ENCODE measurements at regions not wholly inside any gene's neighbourhood (a gene's known extent, or its start where the extent isn't known, plus 50 kb on each side); places are given as distances from the start of the nearest gene placed in this dataset.

DNA sequence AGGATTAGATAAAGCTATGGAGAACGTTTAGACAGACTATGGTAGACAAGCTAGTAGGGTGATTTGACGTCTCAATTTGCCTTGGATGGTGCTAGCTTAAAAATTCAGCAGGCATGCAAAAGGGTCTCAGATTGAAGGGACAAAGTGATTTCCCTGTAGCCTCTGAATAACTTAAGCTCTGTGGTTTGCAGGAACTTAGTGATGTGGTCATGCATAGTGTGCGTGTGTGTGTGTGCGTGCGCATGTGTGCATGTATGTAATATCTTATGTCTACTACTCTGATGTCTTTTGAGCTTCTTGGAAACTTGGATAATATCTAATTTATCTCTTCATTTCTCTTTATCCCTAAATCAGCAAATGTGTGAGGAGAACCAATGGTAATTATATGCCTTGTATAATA lies 183.6 kb upstream of the TNC start:
- intact Hi-C loops (cut with micrococcal nuclease) = no loop called here
- no peak for DNase-seq
- H3K4me3 ChIP-seq (ENCODE audit: low read length) = no peak overlapping the region

DNA sequence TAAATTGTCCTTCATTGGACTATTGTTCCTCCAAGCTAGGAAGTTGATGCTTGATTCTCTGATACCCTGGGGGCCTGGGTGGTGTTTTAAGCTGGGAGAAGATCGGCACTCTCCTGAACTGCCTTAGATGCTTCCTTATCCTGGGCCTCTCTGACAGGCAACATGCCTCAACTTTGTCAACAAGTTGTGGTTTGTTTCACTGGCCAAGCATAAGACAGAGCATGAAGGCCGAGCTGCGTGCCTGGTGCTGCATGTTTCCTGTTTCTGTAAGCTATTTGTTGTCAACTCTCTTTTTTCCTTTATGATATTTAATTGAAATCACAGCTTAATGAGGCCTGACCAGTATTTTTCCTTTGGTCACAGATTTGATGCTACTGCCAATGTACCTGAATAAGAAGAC lies 187.6 kb upstream of the TNC start:
- WGBS (ENCODE audit: insufficient coverage) = 56% methylated on average over 2 of the region's 3 CpGs
- H3K9me3 ChIP-seq (ENCODE audit: control insufficient read depth, insufficient read depth, low read length) = no peaks in the 10 kb centered on the region
- no peak overlapping the region for H3K27ac ChIP-seq (ENCODE audit: low read length)
- DNase-seq (no peak), ATAC-seq (no peak)
- no peaks in the 10 kb centered on the region for H3K27me3 Mint-ChIP-seq (ENCODE audit: low read depth in 2 of 2)
- H3K4me3 Mint-ChIP-seq = no peak overlapping the region
- H3K27me3 ChIP-seq (ENCODE audit: control insufficient read depth, insufficient read depth, low read length) = no peaks in the 10 kb centered on the region
- no peaks in the 10 kb centered on the region for H3K4me1 Mint-ChIP-seq
- intact Hi-C loops (cut with micrococcal nuclease) = no loop called here
- H3K4me3 ChIP-seq (ENCODE audit: low read length) = no peak overlapping the region
- no peaks in the 10 kb centered on the region for H3K36me3 Mint-ChIP-seq
- TF ChIP-seq, protein P1, sequence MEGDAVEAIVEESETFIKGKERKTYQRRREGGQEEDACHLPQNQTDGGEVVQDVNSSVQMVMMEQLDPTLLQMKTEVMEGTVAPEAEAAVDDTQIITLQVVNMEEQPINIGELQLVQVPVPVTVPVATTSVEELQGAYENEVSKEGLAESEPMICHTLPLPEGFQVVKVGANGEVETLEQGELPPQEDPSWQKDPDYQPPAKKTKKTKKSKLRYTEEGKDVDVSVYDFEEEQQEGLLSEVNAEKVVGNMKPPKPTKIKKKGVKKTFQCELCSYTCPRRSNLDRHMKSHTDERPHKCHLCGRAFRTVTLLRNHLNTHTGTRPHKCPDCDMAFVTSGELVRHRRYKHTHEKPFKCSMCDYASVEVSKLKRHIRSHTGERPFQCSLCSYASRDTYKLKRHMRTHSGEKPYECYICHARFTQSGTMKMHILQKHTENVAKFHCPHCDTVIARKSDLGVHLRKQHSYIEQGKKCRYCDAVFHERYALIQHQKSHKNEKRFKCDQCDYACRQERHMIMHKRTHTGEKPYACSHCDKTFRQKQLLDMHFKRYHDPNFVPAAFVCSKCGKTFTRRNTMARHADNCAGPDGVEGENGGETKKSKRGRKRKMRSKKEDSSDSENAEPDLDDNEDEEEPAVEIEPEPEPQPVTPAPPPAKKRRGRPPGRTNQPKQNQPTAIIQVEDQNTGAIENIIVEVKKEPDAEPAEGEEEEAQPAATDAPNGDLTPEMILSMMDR (IDR thresholded peaks at IDR 0.05) = no peak
- no peaks in the 10 kb centered on the region for H3K4me1 ChIP-seq (ENCODE audit: control insufficient read depth, insufficient read depth, low read length)
- no peaks in the 10 kb centered on the region for H3K36me3 ChIP-seq (ENCODE audit: control insufficient read depth, insufficient read depth, low read length)
- no peak overlapping the region for H3K27ac Mint-ChIP-seq
- peaks cover 1 to 2% of the 10 kb centered on the region in 2 donors for H3K9me3 Mint-ChIP-seq

More for the DNA sequence above, 183.6 kb upstream of the TNC start:
- Mint-ChIP-seq H3K4me1 (no peaks in the 10 kb centered on the region), H3K27ac (no peak overlapping the region), H3K4me3 (no peak overlapping the region), H3K36me3 (no peaks in the 10 kb centered on the region), H3K27me3 (ENCODE audit: low read depth in 2 of 2) (peaks cover 0 to 5% of the 10 kb centered on the region in 2 donors), H3K9me3 (peaks cover 0 to 2% of the 10 kb centered on the region in 2 donors)
- Histone ChIP-seq H3K9me3 (ENCODE audit: control insufficient read depth, insufficient read depth, low read length) (no peaks in the 10 kb centered on the region), H3K27me3 (ENCODE audit: control insufficient read depth, insufficient read depth, low read length) (no peaks in the 10 kb centered on the region), H3K27ac (ENCODE audit: low read length) (no peak overlapping the region), H3K4me1 (ENCODE audit: control insufficient read depth, insufficient read depth, low read length) (no peaks in the 10 kb centered on the region), H3K36me3 (ENCODE audit: control insufficient read depth, insufficient read depth, low read length) (no peaks in the 10 kb centered on the region)
- WGBS (ENCODE audit: insufficient coverage) = 82% methylated on average over 3 of the region's 5 CpGs
- ATAC-seq = no peak
- TF ChIP-seq, protein P1 (IDR thresholded peaks at IDR 0.05) = no peak

DNA sequence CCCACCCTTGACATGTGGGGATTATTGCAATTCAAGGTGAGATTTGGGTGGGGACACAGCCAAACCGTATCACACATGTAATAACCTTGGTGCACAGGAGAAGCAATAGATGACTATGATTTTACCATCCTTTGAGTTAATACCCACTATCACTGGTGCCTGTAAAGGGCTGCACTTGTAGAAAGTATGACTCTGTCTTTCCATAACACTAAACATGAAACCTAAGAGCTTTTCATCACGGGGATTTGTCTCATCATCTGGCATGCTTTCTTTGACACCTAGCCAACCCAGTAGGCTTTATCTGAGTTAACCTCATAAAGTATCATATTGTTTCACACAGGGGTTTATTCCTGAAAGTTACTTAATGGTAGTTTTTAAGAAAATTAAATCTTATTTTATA lies 188.9 kb upstream of the TNC start:
- no peaks in the 10 kb centered on the region for H3K4me1 ChIP-seq (ENCODE audit: control insufficient read depth, insufficient read depth, low read length)
- peaks cover 2% of the 10 kb centered on the region in 2 donors for H3K9me3 Mint-ChIP-seq
- WGBS (ENCODE audit: insufficient coverage) = 76% methylated on average over 2 of the region's 2 CpGs
- intact Hi-C loops (cut with micrococcal nuclease) = no loop called here
- no peaks in the 10 kb centered on the region for H3K36me3 Mint-ChIP-seq
- no peak overlapping the region for H3K27ac Mint-ChIP-seq
- no peak for DNase-seq
- no peak overlapping the region for H3K4me3 ChIP-seq (ENCODE audit: low read length)
- H3K36me3 ChIP-seq (ENCODE audit: control insufficient read depth, insufficient read depth, low read length) = no peaks in the 10 kb centered on the region
- no peaks in the 10 kb centered on the region for H3K9me3 ChIP-seq (ENCODE audit: control insufficient read depth, insufficient read depth, low read length)
- no peak overlapping the region for H3K4me3 Mint-ChIP-seq
- no peak for ATAC-seq
- no peak overlapping the region for H3K27ac ChIP-seq (ENCODE audit: low read length)
- no peaks in the 10 kb centered on the region for H3K4me1 Mint-ChIP-seq
- H3K27me3 ChIP-seq (ENCODE audit: control insufficient read depth, insufficient read depth, low read length) = no peaks in the 10 kb centered on the region
- TF ChIP-seq, protein P1 (IDR thresholded peaks at IDR 0.05) = no peak
- H3K27me3 Mint-ChIP-seq (ENCODE audit: low read depth in 2 of 2) = no peaks in the 10 kb centered on the region

DNA sequence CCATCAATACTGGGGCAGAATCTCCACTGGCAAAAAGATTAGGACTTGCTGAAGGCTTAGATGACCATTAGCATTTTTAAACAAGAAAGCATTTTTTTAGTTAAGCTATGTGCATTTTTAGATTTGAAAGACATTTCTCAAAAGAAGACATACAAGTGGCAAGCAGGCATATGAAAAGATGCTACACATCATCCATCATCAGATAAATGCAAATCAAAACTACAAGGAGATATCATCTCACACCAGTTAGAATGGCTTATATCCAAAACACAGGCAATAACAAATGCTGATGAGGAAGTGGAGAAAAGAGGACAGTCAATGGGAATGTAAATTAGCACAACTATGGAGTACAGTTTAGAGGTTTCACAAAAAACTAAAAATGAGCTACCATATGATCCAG lies 195.6 kb upstream of the TNC start:
- H3K27ac Mint-ChIP-seq = no peak overlapping the region
- peaks cover 6 to 11% of the 10 kb centered on the region in 2 donors for H3K9me3 Mint-ChIP-seq
- H3K27me3 Mint-ChIP-seq (ENCODE audit: low read depth in 2 of 2) = no peaks in the 10 kb centered on the region
- no peaks in the 10 kb centered on the region for H3K4me1 ChIP-seq (ENCODE audit: control insufficient read depth, insufficient read depth, low read length)
- H3K36me3 ChIP-seq (ENCODE audit: control insufficient read depth, insufficient read depth, low read length) = no peaks in the 10 kb centered on the region
- TF ChIP-seq, protein P1 (IDR thresholded peaks at IDR 0.05) = no peak
- H3K4me3 Mint-ChIP-seq = no peak overlapping the region
- DNase-seq = no peak
- H3K36me3 Mint-ChIP-seq = peaks cover 13% of the 10 kb centered on the region
- ATAC-seq = no peak
- no peak overlapping the region for H3K27ac ChIP-seq (ENCODE audit: low read length)
- no peaks in the 10 kb centered on the region for H3K27me3 ChIP-seq (ENCODE audit: control insufficient read depth, insufficient read depth, low read length)
- intact Hi-C loops (cut with micrococcal nuclease) = no loop called here
- no peak overlapping the region for H3K4me3 ChIP-seq (ENCODE audit: low read length)
- no peaks in the 10 kb centered on the region for H3K9me3 ChIP-seq (ENCODE audit: control insufficient read depth, insufficient read depth, low read length)
- no peaks in the 10 kb centered on the region for H3K4me1 Mint-ChIP-seq

All from natural killer cell (primary cell).